Subcutaneous abdominal adipose tissue (tissue), 5 donors: ENCODE measurements at regions not wholly inside any gene's neighbourhood (a gene's known extent, or its start where the extent isn't known, plus 50 kb on each side); places are given as distances from the start of the nearest gene placed in this dataset.
"Not testable (repeated sequence)": the region's sequence is repeated elsewhere in the genome, so short reads cannot be mapped to it uniquely, and the experiment has no call there.

Experiments
- H3K27ac ChIP-seq: one replicate; pipeline ENCODE4 v1.7.0; 2013; ENCODE audit warnings: low read depth, mild to moderate bottlenecking, inconsistent platforms, low read length, moderate library complexity
- H3K27me3 ChIP-seq, 5 donors: one replicate each; pipeline ENCODE4 v1.7.0; 2013; ENCODE audit warnings: low read length in 5 of 5, inconsistent platforms in 1 of 5; ENCODE audit not compliant: control insufficient read depth in 5 of 5, insufficient read depth in 4 of 5
- H3K36me3 ChIP-seq, 5 donors: one replicate each; pipeline ENCODE4 v1.7.0; 2013; ENCODE audit warnings: low read length in 5 of 5; ENCODE audit not compliant: control insufficient read depth in 5 of 5, insufficient read depth in 5 of 5
- H3K4me1 ChIP-seq, 5 donors: one replicate each; pipeline ENCODE4 v1.7.0; 2013; ENCODE audit warnings: low read length in 5 of 5, mild to moderate bottlenecking in 3 of 5, moderate library complexity in 1 of 5; ENCODE audit not compliant: control insufficient read depth in 5 of 5, insufficient read depth in 5 of 5
- H3K4me3 ChIP-seq, 5 donors: one replicate each; pipeline ENCODE4 v1.7.0; 2013; ENCODE audit warnings: low read length in 5 of 5, low read depth in 1 of 5
- H3K9ac ChIP-seq, 5 donors: one replicate each; pipeline ENCODE4 v1.7.0; 2013; ENCODE audit warnings: low read length in 5 of 5, mild to moderate bottlenecking in 4 of 5, moderate library complexity in 3 of 5
- H3K9me3 ChIP-seq, 5 donors: one replicate each; pipeline ENCODE4 v1.7.0; 2013; ENCODE audit warnings: low read length in 5 of 5; ENCODE audit not compliant: control insufficient read depth in 5 of 5
- donor health status: healthy.
- donor health status: healthy.
- donor health status: healthy.
- donor health status: healthy.
- donor health status: healthy.

GRCh38 chrX:3192835-3193234 lies 151.6 kb downstream of the ARSF start:
- Histone ChIP-seq H3K9ac (no peak overlapping the region), H3K9me3 (no peaks in the 10 kb centered on the region), H3K4me3 (no peak overlapping the region), H3K27me3 (peaks cover 0 to 7% (median 0%) of the 10 kb centered on the region in 5 donors), H3K4me1 (no peaks in the 10 kb centered on the region), H3K27ac (no peak overlapping the region), H3K36me3 (no peaks in the 10 kb centered on the region)

- no peaks in the 10 kb centered on the region for H3K4me1 ChIP-seq
- no peak overlapping the region for H3K27ac ChIP-seq
- peaks cover 0 to 7% (median 0%) of the 10 kb centered on the region in 5 donors for H3K27me3 ChIP-seq
- no peaks in the 10 kb centered on the region for H3K36me3 ChIP-seq
- no peak overlapping the region for H3K4me3 ChIP-seq
- no peaks in the 10 kb centered on the region for H3K9me3 ChIP-seq
- no peak overlapping the region for H3K9ac ChIP-seq
Observed at GRCh38 chrX:3191796-3192195, 150.5 kb downstream of the ARSF start.

GRCh38 chrX:3191201-3191600 lies 149.9 kb downstream of the ARSF start:
- no peaks in the 10 kb centered on the region for H3K4me1 ChIP-seq
- H3K27ac ChIP-seq = no peak overlapping the region
- H3K36me3 ChIP-seq = no peaks in the 10 kb centered on the region
- H3K9ac ChIP-seq = no peak overlapping the region
- H3K9me3 ChIP-seq = no peaks in the 10 kb centered on the region
- H3K4me3 ChIP-seq = no peak overlapping the region
- peaks cover 0 to 7% (median 0%) of the 10 kb centered on the region in 5 donors for H3K27me3 ChIP-seq

DNA sequence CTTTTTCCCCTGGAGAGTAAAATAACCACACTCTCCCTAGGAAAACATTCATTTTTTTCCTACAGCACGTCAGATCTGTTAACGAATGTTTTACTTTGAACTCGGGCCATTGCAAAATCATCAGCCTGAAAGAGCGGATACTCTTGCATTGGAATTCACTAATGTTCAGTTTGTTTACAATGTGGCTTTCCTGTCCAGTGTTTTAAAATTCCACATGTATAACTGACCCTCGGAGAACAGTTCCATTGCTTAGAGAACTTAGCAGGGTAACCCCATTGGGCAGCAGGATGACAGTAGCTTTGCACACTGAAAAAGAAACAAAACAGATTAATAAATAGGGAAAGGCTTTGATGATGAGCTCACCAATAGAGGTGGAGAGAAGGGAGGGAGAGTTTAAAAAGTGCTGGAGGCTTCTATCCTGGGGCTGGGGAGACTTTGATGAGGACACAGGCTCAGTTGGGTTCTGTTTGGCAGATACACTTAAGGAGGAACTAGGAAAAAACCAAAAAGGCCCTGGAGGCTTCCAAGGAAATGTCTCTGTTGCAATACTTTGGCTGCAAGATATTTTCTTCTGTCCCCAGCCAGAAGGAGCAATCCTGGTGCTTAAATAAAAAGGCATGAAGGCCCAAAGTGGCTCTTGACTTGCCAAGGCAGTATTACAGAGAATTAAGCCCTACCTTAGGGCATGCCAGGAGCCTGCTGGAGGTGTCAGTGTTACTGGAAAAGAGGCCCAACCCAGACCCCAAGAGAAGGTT lies 143.1 kb downstream of the ARSF start:
- no peak overlapping the region for H3K4me3 ChIP-seq
- no peaks in the 10 kb centered on the region for H3K9me3 ChIP-seq
- H3K36me3 ChIP-seq = no peaks in the 10 kb centered on the region
- H3K27me3 ChIP-seq = no peaks in the 10 kb centered on the region
- H3K27ac ChIP-seq = peak overlapping the region; percentile 62
- peaks cover 0 to 16% (median 13%) of the 10 kb centered on the region in 5 donors for H3K4me1 ChIP-seq
- H3K9ac ChIP-seq = no peak overlapping the region

- Histone ChIP-seq H3K36me3 (no peaks in the 10 kb centered on the region), H3K4me3 (no peak overlapping the region), H3K9me3 (no peaks in the 10 kb centered on the region), H3K9ac (no peak overlapping the region), H3K27ac (no peak overlapping the region), H3K4me1 (peaks cover 0 to 17% (median 14%) of the 10 kb centered on the region in 5 donors), H3K27me3 (peaks cover 0 to 3% (median 0%) of the 10 kb centered on the region in 5 donors)
Observed at GRCh38 chrX:3181846-3182245, 140.6 kb downstream of the ARSF start.

GRCh38 chrX:3178329-3178728 lies 137.1 kb downstream of the ARSF start:
- Histone ChIP-seq H3K27me3 (peaks cover 0 to 3% (median 0%) of the 10 kb centered on the region in 5 donors), H3K4me3 (no peak overlapping the region), H3K27ac (no peak overlapping the region), H3K4me1 (peaks cover 0 to 15% (median 2%) of the 10 kb centered on the region in 5 donors), H3K9ac (no peak overlapping the region), H3K36me3 (no peaks in the 10 kb centered on the region), H3K9me3 (no peaks in the 10 kb centered on the region)

DNA sequence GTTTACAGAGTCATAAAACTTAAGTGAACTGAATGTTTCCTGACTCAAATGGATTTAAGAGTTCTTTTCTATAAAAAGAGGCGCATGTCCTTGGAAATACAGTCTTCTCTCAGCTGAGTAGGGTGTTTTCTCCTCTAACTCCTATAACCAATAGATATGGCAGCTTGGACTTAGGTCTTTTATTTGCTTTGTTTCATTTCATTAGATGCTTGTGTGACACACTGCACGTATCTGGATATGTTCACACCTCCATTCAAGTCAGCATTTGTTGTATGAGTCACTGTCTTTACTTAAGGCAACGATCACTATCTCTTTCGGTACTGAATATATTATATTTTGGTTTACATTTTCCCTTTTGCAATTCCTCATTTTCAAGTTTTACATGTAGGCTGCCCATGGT lies 136.6 kb downstream of the ARSF start:
- peaks cover 0 to 3% (median 0%) of the 10 kb centered on the region in 5 donors for H3K27me3 ChIP-seq
- H3K9me3 ChIP-seq = no peaks in the 10 kb centered on the region
- H3K36me3 ChIP-seq = no peaks in the 10 kb centered on the region
- H3K4me3 ChIP-seq = no peak overlapping the region
- H3K27ac ChIP-seq = no peak overlapping the region
- no peak overlapping the region for H3K9ac ChIP-seq
- H3K4me1 ChIP-seq = peaks cover 0 to 15% (median 2%) of the 10 kb centered on the region in 5 donors

- H3K36me3 ChIP-seq = no peaks in the 10 kb centered on the region
- H3K4me3 ChIP-seq = no peak overlapping the region
- peak overlapping the region; percentile 19 for H3K27ac ChIP-seq
- H3K9me3 ChIP-seq = no peaks in the 10 kb centered on the region
- peaks cover 0 to 15% (median 2%) of the 10 kb centered on the region in 5 donors for H3K4me1 ChIP-seq
- no peak overlapping the region for H3K9ac ChIP-seq
- H3K27me3 ChIP-seq = peaks cover 0 to 3% (median 0%) of the 10 kb centered on the region in 5 donors
Observed at GRCh38 chrX:3176439-3176820, 135.2 kb downstream of the ARSF start.

DNA sequence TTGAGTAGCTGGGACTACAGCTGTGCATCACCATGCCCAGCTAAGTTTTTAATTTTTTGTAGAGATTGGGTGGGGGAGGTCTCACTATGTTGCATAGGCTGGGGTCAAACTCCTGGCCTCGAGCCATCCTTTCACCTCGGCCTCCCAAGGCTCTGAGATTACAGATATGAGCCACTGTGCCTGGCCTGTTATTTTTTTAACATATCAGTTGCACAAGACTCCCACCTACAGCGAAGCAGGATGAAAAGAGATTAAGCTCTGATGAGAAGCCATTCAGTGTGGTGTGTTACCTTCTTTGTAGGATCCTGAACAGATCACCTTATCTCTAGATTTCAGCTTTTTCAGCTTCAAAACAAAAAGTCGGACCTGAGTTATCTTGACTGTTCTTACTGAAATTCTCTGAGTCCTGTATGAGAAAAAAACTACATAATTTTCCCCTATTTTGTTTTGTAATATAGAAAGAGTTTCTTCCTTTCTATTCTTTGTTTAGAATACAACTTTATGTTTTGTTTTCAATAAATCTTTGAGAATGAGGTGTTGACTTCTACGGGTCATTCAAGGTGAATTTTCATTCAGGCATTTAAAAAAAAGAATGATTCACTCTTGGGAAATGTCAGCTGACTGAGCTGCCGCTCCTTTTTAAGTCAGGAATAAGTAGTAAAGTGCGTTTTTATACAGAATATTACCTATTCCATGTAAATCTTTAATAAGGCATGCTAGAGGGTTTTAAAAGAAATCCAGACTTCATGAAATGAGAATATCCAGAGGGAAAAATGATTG lies 134.6 kb downstream of the ARSF start:
- no peaks in the 10 kb centered on the region for H3K36me3 ChIP-seq
- peaks cover 0 to 15% (median 2%) of the 10 kb centered on the region in 5 donors for H3K4me1 ChIP-seq
- peak overlapping the region; percentile 19 for H3K27ac ChIP-seq
- H3K9me3 ChIP-seq = no peaks in the 10 kb centered on the region
- no peak overlapping the region for H3K9ac ChIP-seq
- peaks cover 0 to 3% (median 0%) of the 10 kb centered on the region in 5 donors for H3K27me3 ChIP-seq
- H3K4me3 ChIP-seq = no peak overlapping the region

DNA sequence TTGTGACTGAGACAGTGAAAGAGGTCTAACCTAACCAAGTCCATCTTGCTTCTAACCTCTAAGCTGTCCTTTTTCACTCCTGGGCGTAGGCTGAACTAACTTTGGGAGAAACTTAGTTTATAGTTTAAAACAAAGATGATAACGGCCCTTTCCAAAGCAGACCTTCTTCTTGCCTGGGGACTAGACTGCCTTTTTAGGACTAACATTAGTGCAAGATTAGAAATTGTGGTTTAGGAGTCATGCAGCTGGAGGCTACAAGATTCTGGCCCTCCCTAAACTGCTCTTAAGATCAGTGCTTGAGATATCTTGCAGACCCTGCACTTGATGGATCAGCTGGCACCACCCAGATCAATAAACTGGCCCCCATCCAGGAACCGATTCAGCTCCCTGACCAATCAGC lies 130.9 kb downstream of the ARSF start:
- H3K27me3 ChIP-seq, H3K36me3 ChIP-seq, H3K9me3 ChIP-seq, H3K9ac ChIP-seq, H3K27ac ChIP-seq, H3K4me3 ChIP-seq: not testable (repeated sequence)
- H3K4me1 ChIP-seq = peaks cover 0 to 15% (median 2%) of the 10 kb centered on the region in 5 donors
